ENCODE measurements at regions not wholly inside any gene's neighbourhood (a gene's known extent, or its start where the extent isn't known, plus 50 kb on each side); places are given as distances from the start of the nearest gene placed in this dataset.
A peak's percentile ranks its signal among the peaks of the same experiment; 100 is the strongest.

DNA sequence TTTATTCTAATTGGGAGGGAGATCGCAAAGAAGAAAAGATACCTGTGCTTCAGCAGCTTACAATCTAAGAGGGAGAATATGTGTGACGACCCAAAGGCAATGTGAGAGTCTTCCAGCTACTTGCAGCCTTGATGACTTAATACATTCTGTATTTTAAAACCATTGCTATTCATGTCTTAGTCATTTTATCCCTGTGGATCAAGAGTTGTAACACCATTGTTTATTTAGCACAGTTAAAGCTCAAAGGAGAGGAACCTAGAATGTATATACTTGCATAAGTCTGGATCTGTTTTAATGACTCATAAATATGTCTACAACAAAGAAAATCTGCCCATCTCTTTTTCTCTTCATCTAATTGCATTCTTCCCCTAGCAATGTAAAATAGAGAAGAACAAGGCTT is 117.9 kb upstream of the DLX6 start:
- no peak for DNase-seq (ENCODE audit: low read depth)
- H3K4me3 ChIP-seq (ENCODE audit: low read depth, low read length): no peak overlapping the region
- TF ChIP-seq, protein P1, sequence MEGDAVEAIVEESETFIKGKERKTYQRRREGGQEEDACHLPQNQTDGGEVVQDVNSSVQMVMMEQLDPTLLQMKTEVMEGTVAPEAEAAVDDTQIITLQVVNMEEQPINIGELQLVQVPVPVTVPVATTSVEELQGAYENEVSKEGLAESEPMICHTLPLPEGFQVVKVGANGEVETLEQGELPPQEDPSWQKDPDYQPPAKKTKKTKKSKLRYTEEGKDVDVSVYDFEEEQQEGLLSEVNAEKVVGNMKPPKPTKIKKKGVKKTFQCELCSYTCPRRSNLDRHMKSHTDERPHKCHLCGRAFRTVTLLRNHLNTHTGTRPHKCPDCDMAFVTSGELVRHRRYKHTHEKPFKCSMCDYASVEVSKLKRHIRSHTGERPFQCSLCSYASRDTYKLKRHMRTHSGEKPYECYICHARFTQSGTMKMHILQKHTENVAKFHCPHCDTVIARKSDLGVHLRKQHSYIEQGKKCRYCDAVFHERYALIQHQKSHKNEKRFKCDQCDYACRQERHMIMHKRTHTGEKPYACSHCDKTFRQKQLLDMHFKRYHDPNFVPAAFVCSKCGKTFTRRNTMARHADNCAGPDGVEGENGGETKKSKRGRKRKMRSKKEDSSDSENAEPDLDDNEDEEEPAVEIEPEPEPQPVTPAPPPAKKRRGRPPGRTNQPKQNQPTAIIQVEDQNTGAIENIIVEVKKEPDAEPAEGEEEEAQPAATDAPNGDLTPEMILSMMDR (IDR thresholded peaks at IDR 0.05; ENCODE audit: insufficient read depth, low read depth, low read length): no peak

GRCh38 chr7:96899108-96899507 is 106.2 kb upstream of the DLX6 start:
- TF ChIP-seq, protein P1 (IDR thresholded peaks at IDR 0.05; ENCODE audit: insufficient read depth, low read depth, low read length): no peak
- H3K4me3 ChIP-seq (ENCODE audit: low read depth, low read length): no peak overlapping the region
- DNase-seq (ENCODE audit: low read depth): peak; percentile 3

DNA sequence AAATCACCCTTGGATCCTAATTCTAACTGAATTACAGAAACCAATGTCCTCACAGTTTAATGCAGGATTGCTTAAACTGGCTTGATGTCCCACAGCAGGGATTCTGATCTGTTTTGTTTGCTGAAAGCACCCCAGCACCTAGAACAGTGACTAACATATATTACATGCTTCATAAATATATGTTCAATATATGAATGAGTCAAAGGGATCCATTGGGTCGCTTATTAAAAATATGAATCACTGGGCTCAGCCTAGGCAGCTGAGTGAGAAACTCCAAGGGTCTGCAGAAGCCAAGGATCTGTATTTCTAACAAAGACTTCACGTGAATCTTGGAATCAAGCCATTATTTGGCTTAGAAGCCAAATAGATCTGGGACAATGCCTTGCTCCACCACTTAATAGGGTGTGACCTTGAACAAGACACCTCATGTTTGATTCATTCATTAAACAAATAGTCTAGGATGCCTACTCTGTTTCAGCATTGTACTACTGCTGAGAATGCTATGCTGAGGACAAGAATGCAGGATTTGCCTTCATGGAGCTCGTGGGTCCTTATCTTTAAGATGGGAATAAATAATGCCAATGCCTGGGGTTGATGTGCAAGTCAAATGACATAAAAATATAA is 103.4 kb upstream of the DLX6 start:
- TF ChIP-seq, protein P1 (IDR thresholded peaks at IDR 0.05; ENCODE audit: insufficient read depth, low read depth, low read length): no peak
- DNase-seq (ENCODE audit: low read depth): no peak
- no peak overlapping the region for H3K4me3 ChIP-seq (ENCODE audit: low read depth, low read length)

- no peak overlapping the region for H3K4me3 ChIP-seq (ENCODE audit: low read depth, low read length)
- no peak for DNase-seq (ENCODE audit: low read depth)
- TF ChIP-seq, protein P1 (IDR thresholded peaks at IDR 0.05; ENCODE audit: insufficient read depth, low read depth, low read length): no peak
Measured at GRCh38 chr7:96903906-96904305, 101.4 kb upstream of the DLX6 start.

GRCh38 chr7:96910486-96910885 is 94.9 kb upstream of the DLX6 start:
- TF ChIP-seq, protein P1 (IDR thresholded peaks at IDR 0.05; ENCODE audit: insufficient read depth, low read depth, low read length): no peak
- peak; percentile 6 for DNase-seq (ENCODE audit: low read depth)
- H3K4me3 ChIP-seq (ENCODE audit: low read depth, low read length): no peak overlapping the region

GRCh38 chr7:96915029-96915428 is 90.3 kb upstream of the DLX6 start:
- TF ChIP-seq, protein P1 (IDR thresholded peaks at IDR 0.05; ENCODE audit: insufficient read depth, low read depth, low read length): no peak
- DNase-seq (ENCODE audit: low read depth): no peak
- no peak overlapping the region for H3K4me3 ChIP-seq (ENCODE audit: low read depth, low read length)

GRCh38 chr7:96920064-96920463 is 85.3 kb upstream of the DLX6 start:
- no peak for DNase-seq (ENCODE audit: low read depth)
- no peak overlapping the region for H3K4me3 ChIP-seq (ENCODE audit: low read depth, low read length)

More at GRCh38 chr7:96920064-96920463, 85.3 kb upstream of the DLX6 start:
- TF ChIP-seq, protein P1 (IDR thresholded peaks at IDR 0.05; ENCODE audit: insufficient read depth, low read depth, low read length): no peak

All from fibroblast of villous mesenchyme (primary cell).